OCI-LY3 (cell line): ENCODE measurements at regions not wholly inside any gene's neighbourhood (a gene's known extent, or its start where the extent isn't known, plus 50 kb on each side); places are given as distances from the start of the nearest gene placed in this dataset.

Experiments used
- CTCF ChIP-seq: fragments of 200-600, 300-600 bp; sonication (generic); IDR thresholded peaks from 2 replicates; pipeline ENCODE4 v1.5.1; 2014; ENCODE audit warnings: antibody characterized with exemption, low read length, low read depth
- EZH2phosphoT487 ChIP-seq: fragments of 200-600 bp; shearing (Covaris generic); IDR thresholded peaks from 2 replicates; pipeline ENCODE4 v1.6.1; 2018; ENCODE audit warnings: antibody characterized with exemption, mixed run types, low read depth

GRCh38 chr5:71830681-71831539, 111.8 kb downstream of the CARTPT start:
- TF ChIP-seq CTCF (no peak), EZH2phosphoT487 (no peak)
